GM12891 (cell line): ENCODE measurements at regions not wholly inside any gene's neighbourhood (a gene's known extent, or its start where the extent isn't known, plus 50 kb on each side); places are given as distances from the start of the nearest gene placed in this dataset.
"Not testable (repeated sequence)": the region's sequence is repeated elsewhere in the genome, so short reads cannot be mapped to it uniquely, and the experiment has no call there.

ENCODE experiments used
- DNase-seq: peaks from one replicate; pipeline ENCODE4 v3.0.0; 2011; ENCODE audit warnings: low spot score; ENCODE audit not compliant: insufficient read length
- FAIRE-seq: peaks from 2 replicates; lab custom pipeline; 2011; peaks lifted over from hg19 to GRCh38; lab: Jason Lieb, UNC
- PAX5 ChIP-seq: IDR thresholded peaks from 2 replicates; pipeline ENCODE4 v1.6.1; 2011; ENCODE audit warnings: low read length, moderate library complexity, mild to moderate bottlenecking; ENCODE audit not compliant: insufficient read depth, severe bottlenecking
- POLR2A ChIP-seq: IDR thresholded peaks from 2 replicates; pipeline ENCODE4 v1.6.1; 2011; ENCODE audit warnings: low read depth, low read length, control low read depth
- POLR2AphosphoS5 ChIP-seq: IDR thresholded peaks from 2 replicates; pipeline ENCODE4 v1.6.1; 2011; ENCODE audit warnings: low read depth, low read length, control low read depth
- POU2F2 ChIP-seq: IDR thresholded peaks from 2 replicates; pipeline ENCODE4 v1.6.1; 2011; ENCODE audit warnings: low read depth, mild to moderate bottlenecking, control low read depth, low read length, moderate library complexity
- SPI1 ChIP-seq: IDR thresholded peaks from 2 replicates; pipeline ENCODE4 v1.6.1; 2011; ENCODE audit warnings: low read depth, low read length, control low read depth
- TAF1 ChIP-seq: IDR thresholded peaks from 2 replicates; pipeline ENCODE4 v1.6.1; 2011; ENCODE audit warnings: low read depth, low read length, control low read depth

DNA sequence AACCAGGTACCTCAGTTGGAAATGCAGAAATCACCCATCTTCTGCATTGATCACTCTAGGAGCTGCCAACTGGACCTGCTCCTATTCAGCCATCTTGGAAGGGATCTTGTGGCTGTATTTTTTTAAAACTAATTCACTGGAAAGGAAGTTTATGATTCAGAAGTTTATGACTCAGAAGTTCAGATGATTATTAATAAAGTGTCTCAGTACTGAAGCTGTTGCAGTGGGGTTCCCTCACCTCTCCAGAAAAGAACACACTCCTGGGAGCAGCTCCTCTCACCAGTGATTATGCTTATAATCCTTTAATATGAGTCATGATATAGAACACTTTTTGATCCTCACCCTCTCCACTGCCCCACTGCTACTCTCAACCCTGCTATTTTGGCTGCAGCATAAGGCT, 291.2 kb upstream of the HS3ST5 start:
- TF ChIP-seq PAX5 (no peak), POLR2AphosphoS5 (no peak), TAF1 (no peak), SPI1 (no peak), POLR2A (no peak), POU2F2 (no peak)
- DNase-seq (no peak), FAIRE-seq (no peak)

- FAIRE-seq, DNase-seq: not testable (repeated sequence)
These were observed 283.4 kb upstream of the HS3ST5 start for GRCh38 chr6:114626226-114626625.

GRCh38 chr6:114619621-114620200, 276.9 kb upstream of the HS3ST5 start:
- DNase-seq (no peak), FAIRE-seq (no peak)
- TF ChIP-seq TAF1 (no peak), SPI1 (no peak), POLR2A (no peak)

GRCh38 chr6:114611696-114612095, 268.9 kb upstream of the HS3ST5 start:
- no peak for TF ChIP-seq PAX5
- TF ChIP-seq POU2F2, result no peak
- TF ChIP-seq POLR2AphosphoS5, result no peak
- no peak for TF ChIP-seq TAF1
- no peak for TF ChIP-seq SPI1
- TF ChIP-seq POLR2A, result no peak
- no peak for FAIRE-seq
- DNase-seq, result no peak

GRCh38 chr6:114608091-114608490, 265.3 kb upstream of the HS3ST5 start:
- TF ChIP-seq POLR2AphosphoS5 (no peak), POLR2A (no peak), POU2F2 (no peak), TAF1 (no peak), PAX5 (no peak)
- DNase-seq (no peak), FAIRE-seq (no peak)

GRCh38 chr6:114605656-114606055, 262.8 kb upstream of the HS3ST5 start:
- FAIRE-seq (no peak), DNase-seq (no peak)
- no peak for TF ChIP-seq PAX5

DNA sequence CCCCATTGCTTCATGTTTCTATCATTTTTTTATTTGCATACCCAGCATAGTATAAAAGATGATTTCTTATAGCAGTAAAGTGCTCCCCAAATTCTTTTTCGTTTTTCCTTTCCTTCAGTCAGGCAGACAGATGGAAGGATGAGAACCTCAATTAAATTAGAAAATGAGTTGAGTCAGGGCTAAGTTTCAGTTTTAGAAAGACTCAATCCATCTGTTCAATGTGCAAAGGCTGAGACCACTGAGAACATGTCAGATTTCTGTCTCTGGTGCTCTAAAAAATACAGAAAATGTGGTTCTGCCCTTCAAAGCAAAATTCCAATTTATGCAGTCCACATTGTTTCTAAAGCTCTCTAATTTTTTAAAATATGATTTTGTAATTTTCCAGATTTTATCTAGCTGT, 257.6 kb upstream of the HS3ST5 start:
- TF ChIP-seq PAX5 (no peak), POU2F2 (no peak), TAF1 (no peak), SPI1 (no peak), POLR2A (no peak)
- no peak for FAIRE-seq
- no peak for DNase-seq

- DNase-seq (no peak), FAIRE-seq (no peak)
- TF ChIP-seq PAX5 (no peak), POU2F2 (no peak), POLR2AphosphoS5 (no peak), POLR2A (no peak), TAF1 (no peak), SPI1 (no peak)
These were observed 252.8 kb upstream of the HS3ST5 start for GRCh38 chr6:114595591-114595990.

- TF ChIP-seq POU2F2 (no peak), SPI1 (no peak), POLR2A (no peak), POLR2AphosphoS5 (no peak), PAX5 (no peak), TAF1 (no peak)
- DNase-seq (no peak), FAIRE-seq (no peak)
These were observed 252.4 kb upstream of the HS3ST5 start for GRCh38 chr6:114595186-114595585.

- TF ChIP-seq PAX5 (no peak), POU2F2 (no peak)
- DNase-seq (no peak), FAIRE-seq (no peak)
These were observed 249.7 kb upstream of the HS3ST5 start for GRCh38 chr6:114592506-114592905.

GRCh38 chr6:114588726-114589125, 245.9 kb upstream of the HS3ST5 start:
- TF ChIP-seq POLR2AphosphoS5 (no peak), POU2F2 (no peak), PAX5 (no peak), POLR2A (no peak), TAF1 (no peak), SPI1 (no peak)
- DNase-seq (no peak), FAIRE-seq (no peak)

DNA sequence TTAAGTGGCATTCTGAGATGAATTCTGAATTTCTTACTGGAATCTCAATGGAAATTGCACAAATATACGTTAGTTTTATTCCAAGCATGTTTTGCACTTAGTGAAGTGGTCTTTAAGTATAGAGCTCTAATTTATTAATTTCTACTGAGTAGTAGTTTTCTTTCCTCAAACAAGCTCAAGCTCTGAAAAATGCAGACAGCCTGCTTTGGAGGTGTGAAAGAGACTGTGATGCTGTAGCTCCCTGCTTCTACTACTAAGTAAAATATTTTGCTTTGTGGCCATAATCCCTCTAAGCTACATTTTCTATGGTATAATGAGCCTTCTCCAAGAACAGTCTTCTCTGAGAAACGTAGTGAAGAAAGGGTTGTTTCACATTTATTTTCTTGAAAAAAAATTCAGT, 243.5 kb upstream of the HS3ST5 start:
- FAIRE-seq, result no peak
- no peak for DNase-seq
- TF ChIP-seq POLR2AphosphoS5, result no peak
- no peak for TF ChIP-seq POLR2A
- no peak for TF ChIP-seq TAF1
- no peak for TF ChIP-seq SPI1
- TF ChIP-seq POU2F2, result no peak
- TF ChIP-seq PAX5, result no peak
